Coronary artery (tissue), 2 donors: ENCODE measurements at regions not wholly inside any gene's neighbourhood (a gene's known extent, or its start where the extent isn't known, plus 50 kb on each side); places are given as distances from the start of the nearest gene placed in this dataset.
A peak's percentile ranks its signal among the peaks of the same experiment; 100 is the strongest.

Source experiments
- DNase-seq: peaks from one replicate; pipeline ENCODE4 v3.0.0-alpha.2; 2017; ENCODE audit warnings: low spot score
- H3K27ac ChIP-seq, 2 donors: fragments of 200-600 bp; sonication (generic); one replicate each; pipeline ENCODE4 v1.5.1; 2016 to 2019
- H3K4me3 ChIP-seq: fragments of 200-600 bp; sonication (generic); 2 replicates; pipeline ENCODE4 v1.5.1; 2016; ENCODE audit warnings: mild to moderate bottlenecking, moderate library complexity
- TF ChIP-seq, protein P1 (sequence below): fragments of 200-600 bp; sonication (generic); IDR thresholded peaks from one replicate; pipeline ENCODE4 v1.5.1; 2019; ENCODE audit warnings: antibody characterized with exemption

DNA sequence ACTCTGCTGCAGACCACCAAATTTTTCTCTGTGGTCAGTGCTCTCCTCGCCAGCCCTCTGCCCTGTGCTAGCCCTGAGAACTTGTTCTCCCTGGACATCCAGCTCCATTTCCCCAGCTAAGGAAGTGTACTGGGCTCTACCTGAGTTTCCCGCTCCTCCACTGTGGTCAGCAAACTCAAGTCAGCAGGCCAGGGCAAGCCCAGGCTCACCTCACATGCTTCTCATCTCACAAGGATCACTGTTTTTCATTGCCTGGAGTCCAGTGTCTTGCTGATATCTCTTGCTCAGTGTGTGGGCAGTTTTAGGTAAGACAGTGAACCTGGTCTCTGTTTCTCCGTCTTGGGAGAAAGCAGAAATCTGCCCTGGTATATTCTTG is 201.4 kb downstream of the FOXO1 start:
- H3K4me3 ChIP-seq: no peak overlapping the region
- TF ChIP-seq, protein P1, sequence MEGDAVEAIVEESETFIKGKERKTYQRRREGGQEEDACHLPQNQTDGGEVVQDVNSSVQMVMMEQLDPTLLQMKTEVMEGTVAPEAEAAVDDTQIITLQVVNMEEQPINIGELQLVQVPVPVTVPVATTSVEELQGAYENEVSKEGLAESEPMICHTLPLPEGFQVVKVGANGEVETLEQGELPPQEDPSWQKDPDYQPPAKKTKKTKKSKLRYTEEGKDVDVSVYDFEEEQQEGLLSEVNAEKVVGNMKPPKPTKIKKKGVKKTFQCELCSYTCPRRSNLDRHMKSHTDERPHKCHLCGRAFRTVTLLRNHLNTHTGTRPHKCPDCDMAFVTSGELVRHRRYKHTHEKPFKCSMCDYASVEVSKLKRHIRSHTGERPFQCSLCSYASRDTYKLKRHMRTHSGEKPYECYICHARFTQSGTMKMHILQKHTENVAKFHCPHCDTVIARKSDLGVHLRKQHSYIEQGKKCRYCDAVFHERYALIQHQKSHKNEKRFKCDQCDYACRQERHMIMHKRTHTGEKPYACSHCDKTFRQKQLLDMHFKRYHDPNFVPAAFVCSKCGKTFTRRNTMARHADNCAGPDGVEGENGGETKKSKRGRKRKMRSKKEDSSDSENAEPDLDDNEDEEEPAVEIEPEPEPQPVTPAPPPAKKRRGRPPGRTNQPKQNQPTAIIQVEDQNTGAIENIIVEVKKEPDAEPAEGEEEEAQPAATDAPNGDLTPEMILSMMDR: no peak
- no peak for DNase-seq
- H3K27ac ChIP-seq: no peak overlapping the region

DNA sequence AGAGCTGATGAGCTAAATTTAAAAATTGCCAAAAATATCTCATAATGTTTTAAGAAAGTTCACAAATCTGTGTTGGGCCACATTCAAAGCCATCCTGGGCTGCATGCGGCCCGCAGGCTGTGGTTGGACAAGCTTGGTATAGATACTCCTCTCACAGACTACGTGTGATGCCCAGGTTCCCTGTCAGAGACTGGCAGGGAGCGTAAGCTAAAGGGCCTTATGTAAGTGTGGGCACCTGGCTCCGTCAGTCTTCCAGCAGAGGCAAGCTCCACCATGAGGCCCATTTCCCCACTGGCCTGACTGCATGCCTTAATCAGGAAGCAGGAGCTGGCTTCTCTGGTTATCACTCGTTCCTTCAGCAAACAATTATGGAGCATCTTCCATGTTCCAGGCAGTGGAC is 200.2 kb downstream of the FOXO1 start:
- TF ChIP-seq, protein P1: no peak
- no peak overlapping the region for H3K4me3 ChIP-seq
- no peak overlapping the region for H3K27ac ChIP-seq
- no peak for DNase-seq

DNA sequence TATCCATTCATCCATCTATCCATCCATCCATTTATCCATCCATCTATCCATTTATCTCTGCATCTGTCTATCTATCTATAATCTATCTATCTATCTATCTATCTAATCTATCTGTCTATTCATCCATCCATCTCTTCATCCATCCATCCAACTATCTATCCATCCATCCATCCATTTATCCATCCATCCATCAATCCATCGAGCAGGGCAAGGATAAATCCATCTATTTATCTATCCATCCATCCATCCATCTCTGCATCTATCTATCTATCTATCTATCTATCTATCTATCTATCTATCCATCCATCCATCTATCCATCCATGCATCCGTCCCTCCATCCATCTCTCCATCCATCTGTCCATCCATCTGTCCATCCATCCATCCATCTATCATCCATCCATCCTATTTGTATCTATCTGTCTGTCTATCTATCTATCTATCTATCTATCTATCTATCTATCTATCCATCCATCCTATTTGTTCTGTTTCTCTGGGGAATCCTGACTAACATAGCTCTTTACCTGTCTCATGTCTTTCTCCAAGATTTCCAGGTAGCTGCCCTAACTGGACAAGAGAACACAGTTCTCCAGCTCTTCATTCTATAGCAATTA is 198.1 kb downstream of the FOXO1 start:
- TF ChIP-seq, protein P1: no peak
- H3K27ac ChIP-seq: no peak overlapping the region
- no peak for DNase-seq
- no peak overlapping the region for H3K4me3 ChIP-seq

DNA sequence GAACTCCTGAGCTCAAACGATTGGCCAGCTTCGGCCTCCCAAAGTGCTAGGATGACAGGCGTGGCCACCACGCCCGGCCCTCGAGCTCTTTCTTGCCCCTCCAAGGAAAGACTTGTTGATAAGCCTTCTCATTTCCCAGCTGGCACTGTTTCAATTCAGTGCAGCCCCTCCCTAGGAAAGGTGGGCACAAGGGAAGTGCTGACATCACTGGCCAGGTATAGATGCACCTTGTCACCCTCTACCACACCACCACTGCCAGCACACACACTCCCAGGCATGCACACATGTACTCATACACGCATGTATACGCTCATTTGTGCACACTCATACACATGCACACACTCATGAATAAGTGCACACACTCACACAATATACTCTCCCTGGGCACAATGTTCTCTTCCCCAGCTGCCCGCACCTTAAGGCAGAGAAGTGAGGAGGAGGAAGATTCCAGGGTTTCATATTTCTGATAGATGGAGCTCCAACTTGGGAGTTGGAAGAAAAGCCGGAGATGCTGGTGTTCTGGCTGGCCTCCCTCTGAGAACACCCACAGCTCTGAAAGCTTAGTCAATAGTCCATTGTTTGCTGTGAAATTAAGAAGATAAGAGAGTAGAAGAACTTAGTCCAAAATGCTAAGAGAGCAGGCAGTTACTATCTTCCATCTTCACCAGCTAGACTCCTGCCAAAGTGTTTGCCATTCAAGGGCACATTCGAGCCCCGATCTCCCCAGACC is 196.7 kb downstream of the FOXO1 start:
- TF ChIP-seq, protein P1: no peak
- DNase-seq: no peak
- Histone ChIP-seq H3K27ac (peak overlapping the region; percentile 84 to 87), H3K4me3 (no peak overlapping the region)

DNA sequence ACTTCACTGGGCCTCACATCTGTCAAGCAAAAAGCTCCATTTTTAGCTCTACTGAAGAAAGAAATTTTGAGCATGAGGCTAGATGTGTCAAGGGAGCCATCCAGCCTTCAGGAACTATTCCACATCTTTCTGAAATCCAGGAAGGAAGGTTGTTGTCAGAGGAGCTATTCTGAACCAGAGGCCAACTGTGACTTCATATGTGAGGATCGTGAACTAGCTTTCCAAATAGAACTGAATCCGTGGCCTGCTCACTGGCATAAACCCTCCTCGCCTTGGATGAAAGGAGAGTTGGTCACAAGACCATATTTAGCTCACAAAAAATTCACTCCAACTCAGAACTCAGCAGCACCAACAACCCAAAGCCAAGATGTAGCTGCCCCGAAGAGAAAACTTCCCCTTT is 195.8 kb downstream of the FOXO1 start:
- TF ChIP-seq, protein P1: no peak
- no peak for DNase-seq
- Histone ChIP-seq H3K27ac (peak overlapping the region; percentile 84 to 87), H3K4me3 (no peak overlapping the region)

DNA sequence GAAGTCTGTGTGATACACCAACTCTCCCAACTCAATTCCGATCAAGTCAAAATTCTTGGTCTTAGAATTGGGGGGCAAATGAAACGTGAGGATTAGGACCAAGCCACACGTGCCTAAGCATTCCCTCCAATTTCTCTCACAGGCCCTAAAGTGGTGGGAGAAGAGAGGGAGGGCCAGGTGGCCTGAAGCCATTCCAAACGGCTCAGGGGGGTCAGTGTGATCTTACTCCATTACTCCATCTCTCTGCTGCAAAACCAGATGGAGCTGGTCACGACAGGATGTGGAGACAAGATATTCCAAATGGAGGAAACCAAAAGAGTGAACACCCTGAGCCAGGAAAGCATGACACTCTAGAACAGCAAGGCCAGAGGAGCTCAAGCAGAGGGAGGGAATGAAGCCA is 195.4 kb downstream of the FOXO1 start:
- Histone ChIP-seq H3K4me3 (no peak overlapping the region), H3K27ac (peak overlapping the region; percentile 84 to 87)
- no peak for DNase-seq
- TF ChIP-seq, protein P1: no peak

DNA sequence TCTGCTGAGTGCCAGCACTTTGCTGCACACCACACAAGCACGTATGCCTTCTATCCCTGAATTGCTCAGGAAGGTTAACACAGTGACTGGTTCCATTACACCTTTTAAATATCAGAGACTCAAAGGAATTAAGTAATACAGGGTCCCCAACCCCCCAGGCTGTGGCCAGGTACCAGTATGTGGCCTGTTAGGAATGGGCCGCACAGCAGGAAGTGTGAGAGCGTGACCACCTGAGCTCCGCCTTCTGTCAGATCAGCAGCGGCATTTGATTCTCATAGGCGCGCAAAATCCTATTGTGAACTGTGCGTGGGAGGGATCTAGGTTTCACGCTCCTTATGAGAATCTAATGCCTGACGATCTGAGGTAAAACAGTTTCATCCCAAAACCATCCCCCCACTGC is 194.5 kb downstream of the FOXO1 start:
- DNase-seq: no peak
- peak overlapping the region; percentile 84 to 87 for H3K27ac ChIP-seq
- TF ChIP-seq, protein P1: no peak
- H3K4me3 ChIP-seq: no peak overlapping the region
